Fibroblast of the conjunctiva (primary cell): ENCODE measurements at regions not wholly inside any gene's neighbourhood (a gene's known extent, or its start where the extent isn't known, plus 50 kb on each side); places are given as distances from the start of the nearest gene placed in this dataset.
A peak's percentile ranks its signal among the peaks of the same experiment; 100 is the strongest.

Experiments used
- DNase-seq: peaks from one replicate; pipeline ENCODE4 v3.0.0-alpha.2; 2010; ENCODE audit warnings: low read depth

- DNase-seq = no peak
These were observed 71.1 kb upstream of the NEURL1B start for GRCh38 chr5:172569861-172570558.

- DNase-seq = no peak
These were observed 72.7 kb upstream of the NEURL1B start for GRCh38 chr5:172568308-172568910.

GRCh38 chr5:172567843-172568242, 73.2 kb upstream of the NEURL1B start:
- no peak for DNase-seq

- DNase-seq = no peak
These were observed 73.8 kb upstream of the NEURL1B start for GRCh38 chr5:172567294-172567693.

- DNase-seq = no peak
These were observed 75.0 kb upstream of the NEURL1B start for GRCh38 chr5:172565931-172566665.

GRCh38 chr5:172565455-172565854, 75.6 kb upstream of the NEURL1B start:
- DNase-seq = no peak

- no peak for DNase-seq
These were observed 76.2 kb upstream of the NEURL1B start for GRCh38 chr5:172564883-172565282.

GRCh38 chr5:172564188-172564587, 76.9 kb upstream of the NEURL1B start:
- DNase-seq = no peak

GRCh38 chr5:172562443-172562842, 78.6 kb upstream of the NEURL1B start:
- no peak for DNase-seq

- DNase-seq = no peak
These were observed 79.9 kb upstream of the NEURL1B start for GRCh38 chr5:172561151-172561550.

GRCh38 chr5:172559004-172559932, 81.8 kb upstream of the NEURL1B start:
- peak; percentile 57 for DNase-seq

- no peak for DNase-seq
These were observed 82.7 kb upstream of the NEURL1B start for GRCh38 chr5:172558076-172558976.

- no peak for DNase-seq
These were observed 84.0 kb upstream of the NEURL1B start for GRCh38 chr5:172556971-172557461.

- no peak for DNase-seq
These were observed 84.8 kb upstream of the NEURL1B start for GRCh38 chr5:172556262-172556661.

GRCh38 chr5:172554562-172554961, 86.5 kb upstream of the NEURL1B start:
- no peak for DNase-seq

- no peak for DNase-seq
These were observed 87.2 kb upstream of the NEURL1B start for GRCh38 chr5:172553903-172554302.

- no peak for DNase-seq
These were observed 87.9 kb upstream of the NEURL1B start for GRCh38 chr5:172553167-172553566.

GRCh38 chr5:172550996-172551395, 90.1 kb upstream of the NEURL1B start:
- no peak for DNase-seq

- no peak for DNase-seq
These were observed 90.8 kb upstream of the NEURL1B start for GRCh38 chr5:172550096-172550765.

GRCh38 chr5:172549696-172550095, 91.4 kb upstream of the NEURL1B start:
- DNase-seq = no peak
